ENCODE measurements at regions not wholly inside any gene's neighbourhood (a gene's known extent, or its start where the extent isn't known, plus 50 kb on each side); places are given as distances from the start of the nearest gene placed in this dataset.

DNA sequence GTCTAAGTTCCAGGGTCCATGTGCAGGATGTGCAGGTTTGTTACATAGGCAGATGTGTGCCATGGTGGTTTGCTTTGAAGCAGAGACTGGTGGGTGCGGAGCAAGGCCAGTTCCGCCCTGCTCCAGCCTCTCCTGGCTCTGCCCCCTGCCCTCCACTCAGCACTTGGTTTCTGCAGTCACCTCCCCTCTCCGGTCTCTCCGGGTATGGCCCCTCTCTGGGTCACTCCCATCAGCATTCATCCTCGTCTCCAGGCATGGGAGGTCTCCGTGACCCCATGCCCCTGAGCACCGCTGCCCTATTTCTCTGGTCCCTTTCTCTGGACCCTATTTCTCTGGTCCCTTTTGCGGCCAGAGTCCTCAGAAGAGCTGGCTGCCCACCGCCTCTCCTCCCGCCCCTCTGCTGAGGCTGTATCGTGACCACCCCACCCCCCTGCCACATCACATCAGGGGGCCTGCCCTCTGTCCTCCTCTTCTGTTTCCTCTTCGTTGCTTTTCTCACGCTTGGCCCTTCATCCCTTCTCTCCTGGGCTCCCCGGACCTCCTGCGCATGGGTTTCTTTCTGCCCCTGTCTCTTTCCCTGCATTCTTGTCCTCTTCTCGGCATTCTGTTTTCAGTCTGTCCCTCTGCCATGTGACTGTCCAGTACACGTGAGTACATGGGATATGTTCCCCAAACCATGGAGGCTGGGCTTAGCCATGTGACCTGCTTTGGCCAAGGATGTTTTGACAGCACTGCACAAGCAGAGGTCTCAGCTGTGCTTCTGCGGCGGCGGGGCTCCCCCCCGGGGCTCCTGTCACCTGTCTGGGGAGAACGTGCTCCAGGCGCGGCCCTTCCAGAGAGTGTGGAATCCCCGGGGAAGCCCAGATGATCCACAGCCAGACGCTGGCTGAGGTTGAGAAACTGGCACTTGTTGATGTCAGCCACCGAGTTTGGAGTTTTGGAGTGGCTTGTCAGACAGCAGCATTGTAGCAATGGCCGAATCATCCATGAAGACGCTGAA is 54.4 kb upstream of the C1orf174 start:
- DNase-seq (ENCODE audit: low spot score), result no peak

DNA sequence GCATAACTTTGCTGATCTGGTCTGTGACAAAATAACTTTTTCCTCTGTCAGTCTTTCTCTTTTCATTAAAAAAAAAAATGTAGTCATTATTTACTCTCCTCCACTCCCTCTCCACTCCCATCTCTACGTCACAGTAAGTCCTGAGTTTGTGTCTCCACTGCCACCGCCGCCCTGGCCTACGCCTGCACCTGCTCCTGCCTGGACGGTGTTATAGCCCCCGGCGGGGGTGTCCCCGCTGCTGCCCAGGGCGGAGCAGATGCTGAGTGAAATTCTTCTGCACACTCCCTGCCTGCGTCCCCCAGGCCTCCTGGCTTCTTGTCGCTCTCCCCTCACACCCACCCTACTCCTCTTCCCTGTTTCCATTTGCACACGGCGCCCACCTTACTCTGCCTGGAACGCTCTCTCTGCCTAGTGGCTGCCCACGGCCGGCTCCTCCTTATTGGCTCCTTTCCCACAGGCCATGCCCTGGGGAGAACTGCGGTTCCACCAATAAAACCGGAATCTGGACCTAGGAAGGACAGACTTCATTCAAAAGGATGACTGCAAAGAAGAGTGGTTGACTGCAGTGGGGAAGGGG is 55.2 kb upstream of the C1orf174 start:
- DNase-seq (ENCODE audit: low spot score), result no peak

DNA sequence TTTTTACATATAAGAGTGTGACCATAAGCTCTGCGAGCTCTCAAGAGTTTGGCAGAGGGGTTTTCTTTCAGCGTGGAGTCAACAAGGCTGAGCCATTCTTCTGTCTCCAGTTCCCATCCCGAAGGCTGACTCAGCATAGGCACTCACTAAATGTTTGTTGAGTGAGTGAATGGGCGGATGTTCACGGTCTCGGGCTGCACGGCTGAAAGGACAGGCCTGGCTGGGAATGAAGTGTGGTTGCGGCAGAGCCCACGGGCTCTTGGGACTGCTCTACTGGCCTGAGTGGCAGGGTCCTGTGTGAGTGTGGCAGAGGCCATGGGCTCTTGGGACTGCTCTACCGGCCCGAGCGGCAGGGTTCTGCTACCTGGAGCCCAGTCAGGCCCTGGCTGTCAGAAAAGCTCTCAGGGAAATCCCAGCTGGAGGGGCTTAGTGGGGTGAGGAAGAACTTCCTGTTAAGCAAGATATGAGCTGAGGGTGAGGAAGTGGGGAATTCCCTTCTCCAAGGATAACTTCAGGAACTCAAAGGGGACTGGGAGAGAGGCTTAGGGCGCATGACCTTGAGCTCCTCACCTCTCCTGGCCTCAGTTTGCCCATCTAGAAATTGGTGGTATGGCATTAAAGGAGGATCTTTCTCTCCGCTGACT is 56.6 kb upstream of the C1orf174 start:
- no peak for DNase-seq (ENCODE audit: low spot score)

DNA sequence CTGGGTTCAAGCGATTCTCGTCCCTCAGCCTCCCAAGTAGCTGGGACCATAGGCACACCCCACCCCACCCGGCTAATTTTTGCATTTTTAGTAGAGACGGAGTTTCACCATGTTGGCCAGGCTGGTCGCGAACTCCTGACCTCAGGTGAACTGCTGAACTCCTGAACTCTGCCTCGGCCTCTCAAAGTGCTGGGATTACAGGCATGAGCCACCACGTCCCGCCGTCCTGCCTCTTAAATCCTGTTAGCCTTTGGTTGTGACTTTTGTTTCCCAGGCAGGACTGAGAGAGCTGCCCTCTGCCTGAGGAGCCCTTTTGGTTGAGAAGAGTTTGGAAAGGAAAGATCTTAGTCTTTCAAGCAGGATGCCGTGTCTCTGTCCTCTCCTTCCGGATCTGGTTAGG is 59.3 kb upstream of the C1orf174 start:
- DNase-seq (ENCODE audit: low spot score), result no peak

DNA sequence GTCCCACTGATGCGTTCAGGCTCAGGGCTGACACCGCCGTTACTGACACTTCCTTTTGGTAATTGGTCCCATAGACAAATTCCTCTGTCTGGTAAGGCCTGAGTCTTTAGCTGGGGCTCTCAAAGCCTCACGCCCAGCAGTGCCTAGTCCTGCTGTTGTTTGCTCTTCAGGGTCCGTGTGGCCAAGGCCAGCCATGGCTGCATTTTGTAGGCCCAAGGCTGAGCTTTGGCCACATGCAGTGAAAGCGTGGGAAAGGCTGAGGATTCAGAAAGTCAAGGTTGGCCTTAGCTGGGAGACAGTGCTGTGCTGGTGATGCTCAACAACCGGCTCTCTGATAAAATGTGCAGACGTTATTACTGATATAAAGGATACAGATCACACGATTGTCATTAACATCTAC is 63.5 kb upstream of the C1orf174 start:
- no peak for DNase-seq (ENCODE audit: low spot score)

DNA sequence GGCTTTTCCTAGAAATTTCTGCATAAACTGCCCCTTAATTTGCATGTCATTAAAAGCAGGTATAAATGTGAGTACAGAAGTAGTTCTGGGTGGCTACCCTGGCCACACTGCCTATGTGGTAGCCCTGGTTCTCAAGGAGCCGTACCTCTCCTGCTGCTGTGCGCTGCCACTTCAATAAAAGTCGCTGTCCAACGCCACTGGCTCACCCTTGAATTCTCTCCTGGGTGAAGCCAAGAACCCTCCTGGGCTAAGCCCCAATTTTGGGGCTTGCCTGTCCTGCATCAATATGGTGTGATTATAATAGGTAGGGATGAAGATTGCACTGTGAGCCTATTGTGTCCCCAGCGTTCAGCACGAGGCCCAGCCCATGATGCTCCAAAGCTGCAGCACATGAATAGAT is 65.6 kb upstream of the C1orf174 start:
- no peak for DNase-seq (ENCODE audit: low spot score)

DNA sequence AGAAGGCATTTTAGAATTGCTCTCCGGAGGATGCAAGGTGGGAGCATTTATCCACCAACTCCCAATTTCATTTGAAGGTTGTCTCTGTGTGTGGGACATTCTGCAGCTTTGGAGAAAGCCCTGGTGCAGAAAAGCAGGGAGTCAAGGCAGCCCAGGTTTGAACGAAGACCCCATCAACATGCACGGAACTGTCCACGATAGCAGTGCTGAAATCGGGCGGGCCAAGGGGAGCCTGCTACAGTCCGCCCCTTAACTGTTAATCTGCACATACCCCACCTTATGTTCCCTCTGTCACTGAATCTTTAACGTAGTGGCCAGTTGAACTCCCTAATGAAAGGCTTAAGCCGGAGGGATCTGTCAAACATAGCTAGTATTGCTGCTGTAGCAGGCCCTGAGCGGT is 68.8 kb upstream of the C1orf174 start:
- DNase-seq (ENCODE audit: low spot score), result no peak

DNA sequence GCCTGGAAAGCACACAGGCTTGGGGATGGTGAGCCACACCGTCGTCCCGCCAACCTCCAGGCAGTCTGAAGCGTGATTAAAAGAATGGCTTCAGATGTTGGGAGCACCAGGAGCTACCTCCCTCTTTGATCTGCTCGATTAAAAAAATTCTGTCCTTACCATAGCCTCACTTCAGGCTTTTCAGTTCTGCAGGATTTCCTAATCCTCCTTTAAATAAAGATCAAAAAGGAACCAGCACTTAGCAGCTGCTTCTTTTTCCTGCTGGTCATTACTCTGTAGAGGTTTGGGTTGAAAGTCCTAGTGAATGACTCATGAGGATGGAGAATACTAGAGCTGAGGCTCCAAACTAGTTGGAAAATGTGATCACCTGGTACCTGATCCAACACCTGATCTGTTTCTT is 71.9 kb upstream of the C1orf174 start:
- no peak for DNase-seq (ENCODE audit: low spot score)

DNA sequence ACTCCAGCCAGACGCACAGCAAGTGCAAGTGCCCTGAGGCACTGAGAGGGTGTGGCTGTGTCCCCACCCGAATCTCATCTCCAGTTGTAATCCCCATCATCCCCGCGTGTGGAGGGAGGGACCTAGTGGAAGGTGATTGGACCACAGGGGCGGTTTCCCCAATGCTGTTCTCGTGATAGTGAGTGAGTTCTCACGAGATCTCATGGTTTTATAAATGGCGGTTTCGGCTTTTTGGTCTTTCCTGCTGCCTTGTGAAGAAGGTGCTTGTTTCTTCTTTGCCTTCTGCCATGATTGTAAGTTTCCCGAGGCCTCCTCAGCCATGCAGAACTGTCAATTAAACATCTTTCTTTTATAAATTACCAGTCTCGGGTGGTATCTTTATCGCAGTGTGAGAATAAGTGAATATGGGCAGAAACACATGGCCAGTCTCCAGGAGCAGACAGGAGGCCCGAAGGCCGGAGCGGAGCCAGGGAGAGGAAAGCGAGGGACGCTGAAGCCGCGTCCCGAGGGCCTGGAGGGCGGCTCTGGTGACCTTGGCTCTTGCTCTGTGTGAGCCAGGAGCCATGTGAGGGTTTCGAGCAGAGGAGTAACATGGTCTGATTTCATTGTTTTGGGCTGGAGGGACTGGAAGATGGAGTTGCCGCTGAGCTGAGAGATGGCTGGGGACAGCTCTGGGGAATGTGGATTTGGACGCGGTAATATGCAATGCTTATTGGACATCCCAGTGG is 76.0 kb upstream of the C1orf174 start:
- DNase-seq (ENCODE audit: low spot score), result no peak

DNA sequence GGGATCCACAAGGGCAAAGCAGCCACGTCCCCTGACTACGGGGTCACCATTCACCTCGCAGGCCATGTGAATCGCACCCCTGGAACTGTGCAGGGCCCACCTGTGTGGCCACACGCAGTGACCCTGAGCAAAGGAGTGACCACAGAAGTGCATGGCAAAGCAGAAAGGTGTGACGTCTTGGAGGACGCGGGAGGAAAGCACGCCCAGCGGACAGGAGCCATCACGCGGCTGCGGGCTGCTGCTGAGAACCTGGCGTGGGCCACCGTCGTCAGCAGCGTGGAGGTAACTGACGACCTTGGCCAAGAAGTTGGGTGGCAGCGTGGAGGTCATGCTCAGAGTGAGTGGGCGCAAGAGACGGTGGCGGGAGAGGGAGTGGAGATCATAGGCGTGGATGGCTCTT is 76.7 kb upstream of the C1orf174 start:
- no peak for DNase-seq (ENCODE audit: low spot score)

DNA sequence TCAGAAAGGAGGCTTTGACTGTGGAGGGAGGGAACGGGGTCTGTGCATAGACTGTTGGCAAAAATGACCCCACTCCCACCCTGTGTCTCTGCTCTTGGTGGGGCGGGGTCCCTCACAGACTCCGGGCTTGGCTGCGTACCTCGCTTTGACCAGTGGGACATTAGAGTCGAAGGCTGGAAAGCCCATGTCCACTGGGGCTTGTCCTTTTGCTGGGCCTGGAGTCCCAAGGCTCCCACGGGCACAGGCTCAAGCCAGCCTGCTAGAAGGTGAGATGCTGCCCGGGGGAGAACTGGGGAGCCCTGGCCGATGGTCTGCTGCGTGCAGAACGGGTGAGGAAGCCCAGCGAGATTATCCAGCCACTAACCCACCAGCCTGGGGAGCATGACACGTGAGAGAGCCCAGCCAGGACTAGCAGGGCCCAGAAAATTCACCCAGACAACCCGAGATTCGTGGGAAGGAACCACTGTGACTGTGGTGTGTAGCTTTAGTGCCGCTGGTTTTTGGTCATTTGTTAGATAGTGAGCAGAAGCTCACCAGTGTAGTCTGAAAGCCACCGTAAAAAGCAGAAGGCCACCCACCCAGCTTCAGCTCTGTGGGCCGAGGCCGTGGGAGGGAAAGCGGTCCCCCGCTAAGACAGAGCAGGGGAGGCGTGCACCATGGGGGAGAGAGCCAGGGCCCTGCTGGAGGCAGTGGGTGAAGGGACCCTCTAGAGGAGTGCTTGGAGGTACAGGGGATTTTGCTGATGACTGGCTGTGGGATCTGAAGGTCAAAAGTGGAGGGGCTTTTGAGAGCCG is 78.3 kb upstream of the C1orf174 start:
- DNase-seq (ENCODE audit: low spot score), result no peak

DNA sequence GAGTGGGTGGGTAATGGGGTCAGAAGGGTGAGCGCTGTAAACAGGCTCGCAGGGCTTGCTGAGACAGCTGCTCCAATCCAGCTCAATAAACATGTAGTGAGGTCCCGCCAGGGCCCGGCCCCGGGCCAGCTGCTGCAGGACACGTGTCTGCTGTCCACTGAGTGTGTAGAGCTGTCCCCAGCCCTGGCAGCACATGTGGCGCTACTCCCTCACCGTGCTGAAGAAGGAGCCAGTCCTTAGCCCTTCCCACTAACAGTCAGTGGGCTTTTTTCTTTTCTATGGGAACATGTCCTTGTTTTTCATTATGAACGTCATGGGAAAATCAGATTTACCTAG is 78.9 kb upstream of the C1orf174 start:
- DNase-seq (ENCODE audit: low spot score), result no peak

DNA sequence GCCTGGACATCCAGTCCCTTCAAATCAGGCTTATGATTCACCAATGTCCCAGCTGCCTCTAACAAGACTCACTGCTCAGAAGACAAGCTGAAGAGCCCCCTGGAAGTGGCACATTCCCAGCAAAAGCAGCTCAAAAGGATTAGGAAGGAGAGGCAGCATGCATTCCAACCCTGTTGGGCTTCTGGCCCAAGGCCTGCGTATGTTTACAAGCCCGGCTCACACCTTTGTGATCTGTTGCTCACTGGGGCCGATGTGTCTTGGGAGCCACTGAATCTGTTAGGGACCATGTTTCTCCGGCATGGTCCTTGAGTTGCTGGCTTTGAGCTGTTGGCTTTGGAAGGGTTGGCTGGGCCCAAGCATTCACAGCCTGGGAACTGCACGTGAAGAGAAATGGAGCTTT is 81.2 kb upstream of the C1orf174 start:
- DNase-seq (ENCODE audit: low spot score), result no peak

DNA sequence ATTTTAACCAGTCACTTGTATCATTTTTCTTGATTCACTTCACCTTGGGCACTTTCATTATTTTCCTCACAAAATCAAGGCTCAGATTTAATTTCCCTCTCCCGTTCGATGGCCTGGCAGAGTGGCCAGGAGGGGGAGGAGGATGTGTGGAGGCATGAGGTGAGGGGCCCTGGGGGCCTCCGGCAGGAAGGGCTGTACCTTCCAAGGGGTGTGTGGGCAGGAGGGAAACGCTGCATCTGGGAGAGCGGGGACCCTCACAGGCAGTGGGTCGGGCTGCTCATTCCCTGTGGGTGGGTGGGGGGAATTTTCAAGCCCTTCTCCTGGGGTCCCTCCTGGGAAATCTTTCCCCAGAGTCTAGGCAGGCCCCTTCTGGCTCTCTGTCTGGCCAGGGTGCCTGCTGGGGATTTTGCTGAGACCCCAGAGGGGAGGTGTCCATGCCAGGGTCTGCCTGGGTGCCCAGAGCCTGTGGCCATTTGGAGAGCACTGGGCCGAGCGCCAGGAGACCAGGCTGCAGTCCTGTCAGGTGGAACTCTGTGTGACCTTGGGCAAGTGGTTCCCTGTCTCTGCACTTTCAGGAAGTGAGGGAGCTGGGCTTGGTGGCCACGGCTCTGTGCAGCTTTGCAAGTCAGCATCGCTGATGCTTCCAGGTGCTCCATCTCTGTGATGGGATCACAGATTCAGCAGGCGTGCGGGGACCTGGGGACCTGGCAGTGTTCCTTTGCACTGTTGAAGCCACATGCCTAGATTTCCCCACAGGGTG is 81.9 kb upstream of the C1orf174 start:
- no peak for DNase-seq (ENCODE audit: low spot score)

DNA sequence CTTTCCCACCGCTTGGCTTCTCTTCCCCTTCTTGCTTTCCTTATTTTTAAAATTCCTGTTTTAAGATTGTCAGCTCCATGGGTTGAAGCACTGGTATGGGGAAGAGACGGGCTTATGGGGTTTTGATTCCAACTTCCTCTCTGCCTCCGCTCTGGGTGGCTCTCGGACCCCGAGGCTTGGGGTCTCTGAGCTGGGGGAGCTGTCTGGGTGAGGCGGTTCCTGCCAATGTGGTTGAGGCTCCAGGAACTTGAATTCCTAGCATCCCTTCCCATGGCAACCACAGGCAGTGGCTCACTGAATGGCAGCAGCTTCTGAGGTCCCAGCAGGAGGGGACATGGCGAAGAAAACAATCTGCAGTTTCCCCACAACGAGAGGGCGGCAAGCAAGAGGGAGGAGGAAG is 83.1 kb upstream of the C1orf174 start:
- DNase-seq (ENCODE audit: low spot score), result no peak

DNA sequence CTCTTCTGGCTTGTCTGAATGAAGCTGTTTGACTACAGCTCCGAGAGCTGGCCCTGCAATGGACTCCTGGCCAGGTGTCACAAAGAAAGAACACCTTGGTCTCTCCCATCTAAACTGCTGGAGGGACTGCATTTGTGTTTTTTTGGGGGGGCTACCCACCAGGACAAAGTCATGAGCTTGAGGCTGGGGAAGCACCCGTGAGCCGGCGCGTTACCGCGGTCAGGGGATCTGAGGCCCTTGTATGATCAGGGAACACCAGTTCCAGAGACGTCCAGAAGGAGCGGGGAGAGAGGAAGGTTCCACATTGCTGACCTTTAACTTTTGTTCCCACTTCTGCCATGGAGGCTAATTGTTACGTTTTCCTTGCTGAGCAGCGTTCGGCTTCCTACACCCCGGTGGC is 84.5 kb upstream of the C1orf174 start:
- DNase-seq (ENCODE audit: low spot score), result no peak

DNA sequence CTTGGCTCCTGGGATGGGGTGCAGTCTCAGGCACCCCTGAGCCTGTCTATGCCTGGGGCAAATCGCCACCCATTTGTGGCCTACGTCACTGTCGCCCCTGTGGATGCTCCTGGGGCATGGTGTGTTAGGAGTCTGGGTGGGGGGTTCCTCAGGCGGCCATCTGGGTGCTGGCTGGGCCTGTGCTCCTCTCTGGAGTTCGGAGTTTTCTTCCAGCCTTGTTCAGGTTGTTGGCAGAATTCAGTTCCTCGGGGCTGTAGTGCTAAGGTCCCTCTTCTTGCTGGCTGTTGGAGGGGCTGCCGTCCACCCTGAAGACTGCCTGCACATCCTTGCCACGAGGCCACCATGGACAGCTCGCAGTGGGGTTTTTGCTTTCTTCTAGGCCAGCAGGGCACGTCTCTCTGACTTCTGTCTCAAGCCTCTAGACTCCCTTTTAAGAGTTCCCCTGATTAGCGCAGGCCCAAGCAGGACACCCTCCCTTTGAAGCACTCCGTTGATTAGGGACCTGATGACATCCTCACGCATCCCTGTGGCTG is 86.7 kb upstream of the C1orf174 start:
- DNase-seq (ENCODE audit: low spot score), result no peak

DNA sequence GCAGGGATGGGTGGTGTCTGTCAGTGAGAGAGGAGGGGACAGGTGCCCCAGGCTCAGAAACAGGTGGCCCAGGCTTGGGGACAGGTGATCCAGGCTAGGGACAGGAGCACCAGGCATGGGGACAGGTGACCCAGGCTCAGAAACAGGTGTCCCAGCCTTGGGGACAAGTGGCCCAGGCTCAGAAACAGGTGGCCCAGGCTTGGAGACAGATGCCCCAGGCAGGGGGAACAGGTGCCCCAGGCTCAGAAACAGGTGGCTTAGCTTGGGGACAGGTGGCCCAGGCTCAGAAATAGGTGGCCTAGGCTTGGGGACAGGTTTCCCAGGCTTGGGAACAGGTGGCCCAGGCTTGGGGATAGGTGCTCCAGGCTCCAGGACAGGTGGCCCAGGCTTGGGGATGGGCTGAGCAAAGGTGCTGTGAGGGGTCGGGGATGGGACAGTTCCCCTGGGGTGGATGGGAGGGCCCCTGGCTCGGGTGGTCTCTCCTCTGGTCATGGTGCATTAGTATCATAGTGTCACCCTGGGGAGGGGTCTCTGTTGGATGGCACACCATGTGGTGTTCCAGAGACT is 87.7 kb upstream of the C1orf174 start:
- no peak for DNase-seq (ENCODE audit: low spot score)

DNA sequence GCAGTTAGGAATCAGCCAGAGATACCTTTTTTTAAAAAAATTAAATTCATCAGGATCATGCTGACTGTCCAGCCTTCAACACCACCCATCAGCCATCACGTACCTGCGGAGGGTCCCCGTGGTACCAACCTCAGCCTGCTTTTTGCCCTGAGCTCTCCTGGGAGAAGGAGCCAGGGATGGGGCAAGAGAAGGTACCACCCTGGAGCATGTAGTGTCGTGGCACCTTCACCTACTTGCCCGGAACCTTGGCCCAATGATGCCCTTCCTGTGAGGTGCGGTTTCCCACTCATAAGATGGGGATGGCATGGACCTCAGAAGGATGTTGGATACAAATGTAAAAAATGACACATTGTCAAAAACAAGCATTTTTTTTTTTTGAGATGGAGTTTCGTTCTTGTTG is 88.4 kb upstream of the C1orf174 start:
- no peak for DNase-seq (ENCODE audit: low spot score)

DNA sequence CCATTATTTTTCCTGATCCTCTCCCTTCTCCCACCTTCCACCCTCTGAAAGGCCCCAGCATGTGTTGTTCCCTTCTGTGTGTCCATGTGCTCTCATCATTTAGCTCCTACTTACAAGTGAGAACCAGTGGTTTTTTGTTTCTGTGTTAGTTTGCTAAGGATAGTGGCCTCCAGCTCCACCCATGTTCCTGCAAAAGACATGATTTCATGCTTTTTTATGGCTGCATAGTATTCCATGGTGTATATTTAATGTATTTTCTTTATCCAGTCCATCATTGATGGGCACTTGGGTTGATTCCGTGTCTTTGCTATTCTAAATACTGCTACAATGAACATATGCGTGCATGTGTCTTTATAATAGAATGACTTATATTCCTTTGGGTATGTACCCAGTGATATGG is 89.4 kb upstream of the C1orf174 start:
- DNase-seq (ENCODE audit: low spot score), result no peak
